ENCODE measurements at regions not wholly inside any gene's neighbourhood (a gene's known extent, or its start where the extent isn't known, plus 50 kb on each side); places are given as distances from the start of the nearest gene placed in this dataset.

GRCh38 chr14:26032348-26032747 is 565.5 kb downstream of the NOVA1 start:
- TF ChIP-seq EZH2 (IDR thresholded peaks at IDR 0.05; ENCODE audit: low read length, unreplicated experiment), result no peak
- no peak for TF ChIP-seq CTCF (conservative IDR thresholded peaks at IDR 0.05; ENCODE audit: low read depth, low read length)
- no peak for TF ChIP-seq EZH2phosphoT487 (IDR thresholded peaks at IDR 0.05; ENCODE audit: borderline replicate concordance, low read length)
